GM19395 (cell line): ENCODE measurements at regions not wholly inside any gene's neighbourhood (a gene's known extent, or its start where the extent isn't known, plus 50 kb on each side); places are given as distances from the start of the nearest gene placed in this dataset.
"Not testable (repeated sequence)": the region's sequence is repeated elsewhere in the genome, so short reads cannot be mapped to it uniquely, and the experiment has no call there.

ENCODE experiments used
- ATAC-seq: cut with Tn5 transposase; IDR thresholded peaks from one replicate; pipeline ENCODE4 v1.9.1; 2021; ENCODE audit warnings: mild to moderate bottlenecking, moderate library complexity; ENCODE audit not compliant: unreplicated experiment

- no peak for ATAC-seq
Measured at GRCh38 chr13:54248306-54248705, 1219.7 kb downstream of the OLFM4 start.

GRCh38 chr13:54261856-54262255 lies 1233.2 kb downstream of the OLFM4 start:
- no peak for ATAC-seq

DNA sequence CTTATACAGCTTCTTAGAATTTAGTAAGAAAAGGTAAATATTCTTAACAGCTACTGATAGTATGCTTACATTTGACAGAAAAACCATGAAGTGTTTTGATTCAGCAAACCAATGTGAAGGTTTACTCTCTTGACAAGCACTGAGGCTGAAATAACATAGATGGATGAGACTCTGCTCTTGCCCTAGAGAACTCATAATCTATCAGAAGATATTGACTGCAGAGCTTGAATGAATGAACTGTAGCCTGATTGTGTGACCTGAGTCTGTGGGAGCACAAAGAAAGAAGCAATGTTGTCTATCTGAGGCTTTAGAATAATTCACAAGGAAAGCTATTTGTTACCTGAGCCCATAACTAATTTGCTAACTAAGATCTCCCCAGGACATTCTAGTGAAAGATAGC lies 1235.3 kb downstream of the OLFM4 start:
- ATAC-seq: no peak

GRCh38 chr13:54267253-54267668 lies 1238.6 kb downstream of the OLFM4 start:
- not testable (repeated sequence) for ATAC-seq

GRCh38 chr13:54268013-54268695 lies 1239.5 kb downstream of the OLFM4 start:
- ATAC-seq: not testable (repeated sequence)

DNA sequence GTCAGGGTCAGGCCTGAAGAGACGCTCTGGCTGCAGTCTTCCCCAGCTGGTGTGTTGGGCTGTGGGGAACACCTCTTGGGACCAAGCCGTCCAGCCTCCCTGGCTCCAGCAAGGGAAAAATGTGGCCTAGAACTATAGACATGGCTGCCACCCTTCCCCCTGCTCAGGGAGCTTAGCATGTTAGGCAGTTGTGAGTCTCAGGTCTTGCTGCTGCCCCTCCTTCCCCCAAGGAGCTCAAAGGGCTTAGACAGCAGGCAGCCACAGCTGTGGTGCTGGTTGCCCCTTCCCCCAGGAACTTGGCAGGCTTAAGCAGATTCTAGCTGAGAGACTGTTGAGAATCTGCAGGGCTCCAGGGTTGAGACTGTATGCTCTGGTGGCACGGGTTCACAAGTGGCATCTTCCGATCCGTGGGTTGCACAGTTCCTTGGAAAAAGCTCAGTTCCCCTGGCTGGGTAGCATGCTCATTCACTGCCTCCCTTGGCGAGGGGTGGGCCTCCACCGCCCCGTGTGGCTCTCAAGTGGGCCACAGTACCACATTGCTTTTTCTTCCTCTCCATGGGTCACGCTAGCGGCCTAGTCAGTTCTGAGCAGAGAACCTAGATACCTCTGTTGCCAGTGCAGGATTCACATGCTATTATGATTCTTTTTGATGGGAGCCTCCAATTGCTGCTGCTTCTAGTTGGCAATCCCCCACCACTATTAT lies 1258.6 kb downstream of the OLFM4 start:
- no peak for ATAC-seq

GRCh38 chr13:54301085-54301484 lies 1272.5 kb downstream of the OLFM4 start:
- no peak for ATAC-seq

GRCh38 chr13:54305377-54305776 lies 1276.8 kb downstream of the OLFM4 start:
- no peak for ATAC-seq

GRCh38 chr13:54312885-54313284 lies 1284.3 kb downstream of the OLFM4 start:
- no peak for ATAC-seq

GRCh38 chr13:54317722-54318121 lies 1289.1 kb downstream of the OLFM4 start:
- ATAC-seq: no peak

DNA sequence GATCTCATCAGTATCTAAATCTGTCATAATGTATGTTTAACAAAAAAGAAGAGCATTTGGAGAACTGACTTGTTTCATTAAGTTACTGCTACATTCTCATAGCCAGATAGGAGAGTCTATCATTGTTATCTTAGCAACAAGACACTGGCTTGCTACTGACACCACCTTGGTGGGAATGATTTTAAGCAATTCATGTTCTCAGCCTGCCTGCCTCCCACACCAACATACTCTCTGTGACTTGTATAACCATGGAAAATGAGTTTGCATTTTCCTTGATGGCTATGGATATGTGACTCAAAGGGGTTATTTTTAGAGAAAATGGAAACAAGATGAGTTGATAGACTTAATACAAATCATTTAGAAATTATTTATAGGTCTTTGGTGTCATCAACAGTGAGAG lies 1308.9 kb downstream of the OLFM4 start:
- ATAC-seq: no peak

DNA sequence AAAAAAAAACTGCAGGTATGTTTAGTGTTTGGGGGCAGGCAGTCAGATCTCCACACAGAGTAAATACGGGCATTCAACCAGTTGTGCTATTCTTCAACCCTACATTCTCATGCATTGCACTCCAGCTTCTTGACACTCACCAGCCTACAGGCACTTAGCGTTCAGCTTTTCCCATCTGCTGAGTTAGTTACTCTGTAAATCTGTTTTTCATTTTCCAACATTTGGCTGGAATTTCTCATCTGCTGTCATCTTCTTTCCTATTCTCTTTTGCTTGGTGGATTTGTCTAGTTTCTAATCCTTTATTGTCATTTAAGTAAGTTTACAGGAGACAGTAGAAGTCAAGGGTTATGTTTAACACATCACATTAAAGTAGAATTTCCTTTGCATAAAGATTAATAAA lies 1318.9 kb downstream of the OLFM4 start:
- no peak for ATAC-seq

DNA sequence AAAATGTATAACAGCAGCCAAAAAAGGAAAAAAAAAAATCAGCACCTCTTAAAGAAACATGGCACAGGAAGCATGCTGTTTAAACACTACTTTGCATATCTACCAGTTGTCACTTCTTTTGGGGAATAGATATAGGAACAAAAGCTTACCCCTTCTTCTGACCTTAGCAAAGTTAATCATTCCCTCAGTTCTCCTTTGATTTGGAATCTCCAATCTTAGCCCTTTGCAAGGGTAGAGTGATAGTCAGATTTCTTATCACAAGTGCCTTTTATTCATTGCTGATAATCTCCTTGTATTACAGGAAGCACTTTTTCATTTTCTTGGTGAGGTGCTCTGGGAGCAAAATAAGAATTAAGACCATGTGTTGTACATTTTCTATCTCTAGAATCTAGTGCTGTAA lies 1327.6 kb downstream of the OLFM4 start:
- no peak for ATAC-seq

GRCh38 chr13:54356849-54357248 lies 1328.2 kb downstream of the OLFM4 start:
- ATAC-seq: no peak

DNA sequence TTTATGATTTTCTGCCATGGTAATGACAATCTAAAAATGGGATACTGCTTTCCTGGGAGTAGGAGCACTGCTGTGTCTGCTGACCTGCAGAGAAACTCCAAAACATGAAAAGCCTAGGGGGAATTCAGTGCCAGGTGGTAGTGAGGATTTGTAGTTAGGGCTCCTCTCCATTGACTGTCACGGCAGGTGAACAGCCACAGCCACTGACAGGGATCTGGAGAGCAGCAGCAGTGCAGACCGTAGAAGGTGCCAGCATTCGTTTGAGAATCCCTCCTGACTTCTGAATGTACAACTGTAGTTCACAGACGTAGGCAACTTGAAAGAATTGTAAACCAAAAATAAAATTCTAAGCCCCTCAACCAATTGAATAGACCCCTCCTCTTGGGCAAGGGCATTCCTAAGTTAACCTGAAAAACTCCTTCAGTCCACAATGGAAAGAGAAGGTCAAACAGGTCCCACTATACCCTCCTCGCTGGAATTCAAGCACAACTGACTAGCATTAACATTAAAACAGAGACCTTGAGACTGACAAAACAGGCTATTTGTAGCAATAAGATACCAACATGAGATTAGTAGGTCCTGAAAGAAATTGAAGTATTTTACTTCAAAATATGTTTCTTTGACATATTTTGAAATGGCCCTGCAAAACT lies 1328.8 kb downstream of the OLFM4 start:
- no peak for ATAC-seq

- no peak for ATAC-seq
Measured at GRCh38 chr13:54361460-54361859, 1332.8 kb downstream of the OLFM4 start.

- ATAC-seq: no peak
Measured at GRCh38 chr13:54366728-54367127, 1338.1 kb downstream of the OLFM4 start.

DNA sequence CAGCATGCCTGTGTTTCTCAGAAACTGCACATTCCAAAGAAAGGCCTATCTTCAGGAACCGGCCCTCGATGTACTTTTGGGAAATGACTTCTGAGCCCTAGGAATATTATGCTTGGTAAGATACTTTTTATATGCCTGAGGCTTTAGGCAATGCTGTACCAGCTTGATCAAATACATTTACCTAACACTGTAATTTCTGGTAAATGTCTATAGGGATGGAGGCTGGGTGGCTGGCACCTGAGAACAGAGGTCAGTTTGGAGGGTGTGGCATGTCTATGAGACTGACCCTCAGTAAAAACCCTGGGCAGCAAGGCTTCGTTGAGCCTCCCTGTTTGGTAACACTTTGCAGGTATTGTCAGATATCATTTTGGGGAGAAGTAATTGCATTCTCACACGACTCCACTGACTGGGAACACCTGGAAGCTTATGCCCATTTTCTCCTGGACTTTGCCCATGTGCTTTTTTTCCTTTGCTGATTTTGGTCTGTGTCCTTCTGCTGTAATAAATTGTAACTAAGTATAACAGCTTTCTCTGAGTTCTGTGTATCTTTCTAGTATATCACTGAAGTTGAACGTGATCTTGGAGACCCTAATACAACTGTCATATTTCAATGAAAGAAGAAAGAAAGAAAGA lies 1339.1 kb downstream of the OLFM4 start:
- ATAC-seq: no peak

DNA sequence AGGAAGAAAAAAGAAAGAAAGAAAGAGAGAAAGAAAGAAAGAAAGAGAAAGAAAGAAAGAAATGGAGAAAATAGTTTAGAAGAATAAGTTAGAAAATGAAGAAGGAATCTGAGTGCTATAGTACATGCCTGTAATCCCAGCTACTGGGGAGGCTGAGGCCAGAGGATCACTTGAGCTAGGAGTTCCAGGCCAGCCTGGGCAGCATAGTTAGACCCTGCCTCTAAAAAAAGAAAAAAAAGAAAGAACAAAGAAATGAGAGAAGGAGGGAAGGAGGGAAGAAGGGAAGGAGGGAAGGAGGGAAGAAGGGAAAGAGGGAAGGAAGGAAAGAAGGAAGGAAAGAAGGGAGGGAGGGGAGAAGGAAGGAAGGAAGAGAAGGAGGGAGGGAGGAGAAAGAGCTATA lies 1339.8 kb downstream of the OLFM4 start:
- ATAC-seq: no peak

DNA sequence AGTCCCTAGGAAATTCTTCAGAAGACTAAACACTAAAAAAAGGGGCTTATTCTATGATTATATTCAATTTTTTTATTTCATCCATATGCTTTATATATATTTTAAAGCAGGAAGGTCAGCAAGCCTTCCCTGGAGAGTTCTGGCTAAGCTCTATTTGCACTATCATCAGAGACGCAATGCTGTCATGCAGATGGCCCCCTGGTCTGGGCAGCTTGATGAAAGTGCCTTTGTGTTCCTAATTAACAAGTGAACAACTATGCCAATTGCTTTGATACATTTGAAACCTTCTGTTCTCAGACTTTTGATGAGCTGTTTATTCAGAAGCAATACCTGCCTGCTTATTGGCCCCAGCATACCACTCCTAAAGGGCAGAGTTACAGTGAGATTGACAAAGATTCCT lies 1344.6 kb downstream of the OLFM4 start:
- ATAC-seq: no peak

- no peak for ATAC-seq
Measured at GRCh38 chr13:54379461-54379860, 1350.8 kb downstream of the OLFM4 start.

DNA sequence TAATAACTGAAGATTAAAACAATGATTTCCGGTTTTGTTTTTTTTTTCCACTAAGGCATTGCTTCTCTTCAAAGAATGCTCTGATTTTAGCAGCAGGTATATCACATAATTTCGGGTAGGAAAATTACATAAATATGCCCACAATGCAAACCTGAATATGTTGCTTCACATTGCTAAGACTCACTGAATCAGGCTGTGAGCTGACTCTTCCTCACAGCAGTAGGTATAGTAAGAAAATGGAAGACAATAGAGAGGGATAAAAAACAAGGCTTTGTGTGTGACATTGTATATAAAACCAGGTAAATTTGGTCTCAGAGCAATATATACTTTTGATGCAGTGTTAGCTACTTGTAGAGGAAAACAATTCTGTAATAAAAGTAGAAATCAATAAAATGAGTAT lies 1355.0 kb downstream of the OLFM4 start:
- ATAC-seq: no peak
